ENCODE measurements at regions not wholly inside any gene's neighbourhood (a gene's known extent, or its start where the extent isn't known, plus 50 kb on each side); places are given as distances from the start of the nearest gene placed in this dataset.

- Histone ChIP-seq H3K27ac (ENCODE audit: low read length in 2 of 2) (no peak overlapping the region), H3K27me3 (replicated peaks in 1 of 4; ENCODE audit: control extremely low read depth in 1 of 4, control insufficient read depth in 3 of 4, insufficient read depth in 4 of 4, low read length in 3 of 4) (no peaks in the 10 kb centered on the region), H2AFZ (ENCODE audit: insufficient read depth, low read depth, low read length, poor library complexity, severe bottlenecking) (no peak overlapping the region), H3K9me3 (ENCODE audit: control extremely low read depth in 1 of 3, control insufficient read depth in 2 of 3, insufficient read depth in 1 of 3, low read length in 2 of 3) (no peaks in the 10 kb centered on the region), H4K20me1 (ENCODE audit: control insufficient read depth, insufficient read depth, low read length, poor library complexity, severe bottlenecking) (no peaks in the 10 kb centered on the region), H3K4me2 (replicated peaks; ENCODE audit: low read depth, low read length, poor library complexity, severe bottlenecking) (no peak overlapping the region), H3K4me1 (ENCODE audit: control insufficient read depth in 2 of 2, insufficient read depth in 2 of 2, low read length in 2 of 2) (no peaks in the 10 kb centered on the region), H3K79me2 (ENCODE audit: control insufficient read depth, insufficient read depth, low read length) (no peaks in the 10 kb centered on the region), H3K36me3 (replicated peaks in 1 of 2; ENCODE audit: control extremely low read depth in 1 of 2, control insufficient read depth in 1 of 2, extremely low read depth in 1 of 2, insufficient read depth in 2 of 2, low read length in 1 of 2) (no peaks in the 10 kb centered on the region), H3K4me3 (ENCODE audit: control extremely low read depth in 1 of 5, extremely low read depth in 1 of 5, insufficient read depth in 1 of 5, low read depth in 2 of 5, low read length in 4 of 5) (no peak overlapping the region), H3K9ac (ENCODE audit: low read length) (no peak overlapping the region)
- intact Hi-C loops (cut with micrococcal nuclease), result no loop called here
- ChIA-PET CTCF (no interaction called here), POLR2A (no interaction called here)
- ATAC-seq (ENCODE audit: low read depth) (no peak), DNase-seq (no peak)
- Mint-ChIP-seq H3K27ac (no peak overlapping the region), H3K9me3 (ENCODE audit: insufficient read depth) (no peaks in the 10 kb centered on the region), H3K27me3 (no peaks in the 10 kb centered on the region), H3K4me1 (no peaks in the 10 kb centered on the region), H3K4me3 (no peak overlapping the region)
- WGBS (ENCODE audit: insufficient coverage), result 100% methylated on average over 1 of the region's 2 CpGs
- TF ChIP-seq CTCF (IDR thresholded peaks at IDR 0.05) (no peak), EZH2 (IDR thresholded peaks at IDR 0.05; ENCODE audit: borderline replicate concordance, insufficient read depth, low read depth, low read length, poor library complexity, severe bottlenecking) (no peak)
Observed at GRCh38 chrX:121208563-121208962, 161.2 kb downstream of the GLUD2 start.

GRCh38 chrX:121216641-121217374 lies 169.4 kb downstream of the GLUD2 start:
- H3K4me3 ChIP-seq (ENCODE audit: control extremely low read depth in 1 of 5, extremely low read depth in 1 of 5, insufficient read depth in 1 of 5, low read depth in 2 of 5, low read length in 4 of 5), result no peak overlapping the region
- no peak overlapping the region for H3K9ac ChIP-seq (ENCODE audit: low read length)
- no peaks in the 10 kb centered on the region for H3K4me1 Mint-ChIP-seq
- ChIA-PET CTCF (no interaction called here), POLR2A (no interaction called here)
- ATAC-seq (ENCODE audit: low read depth) (no peak), DNase-seq (no peak)
- no peaks in the 10 kb centered on the region for H3K27me3 ChIP-seq (replicated peaks in 1 of 4; ENCODE audit: control extremely low read depth in 1 of 4, control insufficient read depth in 3 of 4, insufficient read depth in 4 of 4, low read length in 3 of 4)
- no peak overlapping the region for H3K4me2 ChIP-seq (replicated peaks; ENCODE audit: low read depth, low read length, poor library complexity, severe bottlenecking)
- no peak overlapping the region for H3K4me3 Mint-ChIP-seq
- no peaks in the 10 kb centered on the region for H3K4me1 ChIP-seq (ENCODE audit: control insufficient read depth in 2 of 2, insufficient read depth in 2 of 2, low read length in 2 of 2)
- WGBS (ENCODE audit: insufficient coverage), result no CpG with 5 or more reads among the region's 2 CpGs
- H3K9me3 Mint-ChIP-seq (ENCODE audit: insufficient read depth), result no peaks in the 10 kb centered on the region
- no peaks in the 10 kb centered on the region for H4K20me1 ChIP-seq (ENCODE audit: control insufficient read depth, insufficient read depth, low read length, poor library complexity, severe bottlenecking)
- no peaks in the 10 kb centered on the region for H3K9me3 ChIP-seq (ENCODE audit: control extremely low read depth in 1 of 3, control insufficient read depth in 2 of 3, insufficient read depth in 1 of 3, low read length in 2 of 3)
- no peak for TF ChIP-seq CTCF (IDR thresholded peaks at IDR 0.05)
- TF ChIP-seq EZH2 (IDR thresholded peaks at IDR 0.05; ENCODE audit: borderline replicate concordance, insufficient read depth, low read depth, low read length, poor library complexity, severe bottlenecking), result no peak
- no peak overlapping the region for H2AFZ ChIP-seq (ENCODE audit: insufficient read depth, low read depth, low read length, poor library complexity, severe bottlenecking)
- no peaks in the 10 kb centered on the region for H3K36me3 ChIP-seq (replicated peaks in 1 of 2; ENCODE audit: control extremely low read depth in 1 of 2, control insufficient read depth in 1 of 2, extremely low read depth in 1 of 2, insufficient read depth in 2 of 2, low read length in 1 of 2)
- H3K27me3 Mint-ChIP-seq, result no peaks in the 10 kb centered on the region
- H3K27ac ChIP-seq (ENCODE audit: low read length in 2 of 2), result no peak overlapping the region
- H3K27ac Mint-ChIP-seq, result no peak overlapping the region
- no peaks in the 10 kb centered on the region for H3K79me2 ChIP-seq (ENCODE audit: control insufficient read depth, insufficient read depth, low read length)
- intact Hi-C loops (cut with micrococcal nuclease), result no loop called here

All from B cell (primary cell).